ENCODE measurements at regions not wholly inside any gene's neighbourhood (a gene's known extent, or its start where the extent isn't known, plus 50 kb on each side); places are given as distances from the start of the nearest gene placed in this dataset.

GRCh38 chr12:118467641-118468305 is 91.4 kb downstream of the SUDS3 start:
- DNase-seq: no peak
- no peak overlapping the region for H3K4me3 ChIP-seq (ENCODE audit: insufficient read depth, low read depth, low read length)

GRCh38 chr12:118472940-118473339 is 96.6 kb downstream of the SUDS3 start:
- no peak overlapping the region for H3K4me3 ChIP-seq (ENCODE audit: insufficient read depth, low read depth, low read length)
- no peaks in the 10 kb centered on the region for H3K27me3 ChIP-seq (ENCODE audit: control insufficient read depth, insufficient read depth, low read length)
- no peak for DNase-seq
- no peaks in the 10 kb centered on the region for H3K36me3 ChIP-seq (replicated peaks; ENCODE audit: control insufficient read depth, insufficient read depth, low read length)

More at GRCh38 chr12:118467641-118468305, 91.4 kb downstream of the SUDS3 start:
- no peaks in the 10 kb centered on the region for H3K27me3 ChIP-seq (ENCODE audit: control insufficient read depth, insufficient read depth, low read length)
- H3K36me3 ChIP-seq (replicated peaks; ENCODE audit: control insufficient read depth, insufficient read depth, low read length): no peaks in the 10 kb centered on the region

- Histone ChIP-seq H3K27me3 (ENCODE audit: control insufficient read depth, insufficient read depth, low read length) (no peaks in the 10 kb centered on the region), H3K4me3 (ENCODE audit: insufficient read depth, low read depth, low read length) (no peak overlapping the region), H3K36me3 (replicated peaks; ENCODE audit: control insufficient read depth, insufficient read depth, low read length) (no peaks in the 10 kb centered on the region)
- DNase-seq: no peak
Observed at GRCh38 chr12:118480235-118480634, 103.9 kb downstream of the SUDS3 start.

- no peaks in the 10 kb centered on the region for H3K27me3 ChIP-seq (ENCODE audit: control insufficient read depth, insufficient read depth, low read length)
- no peaks in the 10 kb centered on the region for H3K36me3 ChIP-seq (replicated peaks; ENCODE audit: control insufficient read depth, insufficient read depth, low read length)
- H3K4me3 ChIP-seq (ENCODE audit: insufficient read depth, low read depth, low read length): no peak overlapping the region
- no peak for DNase-seq
Observed at GRCh38 chr12:118488034-118488433, 111.7 kb downstream of the SUDS3 start.

- no peak for DNase-seq
- Histone ChIP-seq H3K36me3 (replicated peaks; ENCODE audit: control insufficient read depth, insufficient read depth, low read length) (no peaks in the 10 kb centered on the region), H3K4me3 (ENCODE audit: insufficient read depth, low read depth, low read length) (no peak overlapping the region), H3K27me3 (ENCODE audit: control insufficient read depth, insufficient read depth, low read length) (no peaks in the 10 kb centered on the region)
Observed at GRCh38 chr12:118493962-118494361, 117.6 kb downstream of the SUDS3 start.

- DNase-seq: no peak
- no peaks in the 10 kb centered on the region for H3K27me3 ChIP-seq (ENCODE audit: control insufficient read depth, insufficient read depth, low read length)
- H3K36me3 ChIP-seq (replicated peaks; ENCODE audit: control insufficient read depth, insufficient read depth, low read length): no peaks in the 10 kb centered on the region
- no peak overlapping the region for H3K4me3 ChIP-seq (ENCODE audit: insufficient read depth, low read depth, low read length)
Observed at GRCh38 chr12:118494776-118495175, 118.4 kb downstream of the SUDS3 start.

GRCh38 chr12:118495296-118495695 is 118.9 kb downstream of the SUDS3 start:
- Histone ChIP-seq H3K4me3 (ENCODE audit: insufficient read depth, low read depth, low read length) (no peak overlapping the region), H3K36me3 (replicated peaks; ENCODE audit: control insufficient read depth, insufficient read depth, low read length) (no peaks in the 10 kb centered on the region), H3K27me3 (ENCODE audit: control insufficient read depth, insufficient read depth, low read length) (no peaks in the 10 kb centered on the region)
- no peak for DNase-seq

GRCh38 chr12:118498171-118498570 is 121.8 kb downstream of the SUDS3 start:
- no peak for DNase-seq
- Histone ChIP-seq H3K4me3 (ENCODE audit: insufficient read depth, low read depth, low read length) (no peak overlapping the region), H3K36me3 (replicated peaks; ENCODE audit: control insufficient read depth, insufficient read depth, low read length) (no peaks in the 10 kb centered on the region)

GRCh38 chr12:118500299-118500698 is 123.9 kb downstream of the SUDS3 start:
- H3K4me3 ChIP-seq (ENCODE audit: insufficient read depth, low read depth, low read length): no peak overlapping the region
- DNase-seq: no peak
- H3K27me3 ChIP-seq (ENCODE audit: control insufficient read depth, insufficient read depth, low read length): no peaks in the 10 kb centered on the region
- H3K36me3 ChIP-seq (replicated peaks; ENCODE audit: control insufficient read depth, insufficient read depth, low read length): no peaks in the 10 kb centered on the region

More at GRCh38 chr12:118498171-118498570, 121.8 kb downstream of the SUDS3 start:
- no peaks in the 10 kb centered on the region for H3K27me3 ChIP-seq (ENCODE audit: control insufficient read depth, insufficient read depth, low read length)

GRCh38 chr12:118501489-118501888 is 125.1 kb downstream of the SUDS3 start:
- Histone ChIP-seq H3K27me3 (ENCODE audit: control insufficient read depth, insufficient read depth, low read length) (no peaks in the 10 kb centered on the region), H3K4me3 (ENCODE audit: insufficient read depth, low read depth, low read length) (no peak overlapping the region), H3K36me3 (replicated peaks; ENCODE audit: control insufficient read depth, insufficient read depth, low read length) (no peaks in the 10 kb centered on the region)
- no peak for DNase-seq

GRCh38 chr12:118503476-118503875 is 127.1 kb downstream of the SUDS3 start:
- no peak overlapping the region for H3K4me3 ChIP-seq (ENCODE audit: insufficient read depth, low read depth, low read length)
- no peak for DNase-seq
- H3K27me3 ChIP-seq (ENCODE audit: control insufficient read depth, insufficient read depth, low read length): no peaks in the 10 kb centered on the region
- no peaks in the 10 kb centered on the region for H3K36me3 ChIP-seq (replicated peaks; ENCODE audit: control insufficient read depth, insufficient read depth, low read length)

- Histone ChIP-seq H3K36me3 (replicated peaks; ENCODE audit: control insufficient read depth, insufficient read depth, low read length) (no peaks in the 10 kb centered on the region), H3K4me3 (ENCODE audit: insufficient read depth, low read depth, low read length) (no peak overlapping the region), H3K27me3 (ENCODE audit: control insufficient read depth, insufficient read depth, low read length) (no peaks in the 10 kb centered on the region)
- DNase-seq: no peak
Observed at GRCh38 chr12:118512669-118513068, 136.3 kb downstream of the SUDS3 start.

GRCh38 chr12:118513611-118514010 is 137.3 kb downstream of the SUDS3 start:
- Histone ChIP-seq H3K27me3 (ENCODE audit: control insufficient read depth, insufficient read depth, low read length) (no peaks in the 10 kb centered on the region), H3K4me3 (ENCODE audit: insufficient read depth, low read depth, low read length) (no peak overlapping the region), H3K36me3 (replicated peaks; ENCODE audit: control insufficient read depth, insufficient read depth, low read length) (no peaks in the 10 kb centered on the region)
- DNase-seq: no peak

- Histone ChIP-seq H3K36me3 (replicated peaks; ENCODE audit: control insufficient read depth, insufficient read depth, low read length) (no peaks in the 10 kb centered on the region), H3K27me3 (ENCODE audit: control insufficient read depth, insufficient read depth, low read length) (no peaks in the 10 kb centered on the region), H3K4me3 (ENCODE audit: insufficient read depth, low read depth, low read length) (no peak overlapping the region)
- DNase-seq: no peak
Observed at GRCh38 chr12:118514297-118514696, 137.9 kb downstream of the SUDS3 start.

- Histone ChIP-seq H3K4me3 (ENCODE audit: insufficient read depth, low read depth, low read length) (no peak overlapping the region), H3K36me3 (replicated peaks; ENCODE audit: control insufficient read depth, insufficient read depth, low read length) (no peaks in the 10 kb centered on the region), H3K27me3 (ENCODE audit: control insufficient read depth, insufficient read depth, low read length) (no peaks in the 10 kb centered on the region)
- DNase-seq: no peak
Observed at GRCh38 chr12:118520214-118521035, 144.1 kb downstream of the SUDS3 start.

Data from H7 (cell line).